SK-N-DZ (cell line): ENCODE measurements at regions not wholly inside any gene's neighbourhood (a gene's known extent, or its start where the extent isn't known, plus 50 kb on each side); places are given as distances from the start of the nearest gene placed in this dataset.

ENCODE experiments used
- DNase-seq: peaks from one replicate; pipeline ENCODE4 v3.0.0-alpha.2; 2015; ENCODE audit warnings: low spot score

DNA sequence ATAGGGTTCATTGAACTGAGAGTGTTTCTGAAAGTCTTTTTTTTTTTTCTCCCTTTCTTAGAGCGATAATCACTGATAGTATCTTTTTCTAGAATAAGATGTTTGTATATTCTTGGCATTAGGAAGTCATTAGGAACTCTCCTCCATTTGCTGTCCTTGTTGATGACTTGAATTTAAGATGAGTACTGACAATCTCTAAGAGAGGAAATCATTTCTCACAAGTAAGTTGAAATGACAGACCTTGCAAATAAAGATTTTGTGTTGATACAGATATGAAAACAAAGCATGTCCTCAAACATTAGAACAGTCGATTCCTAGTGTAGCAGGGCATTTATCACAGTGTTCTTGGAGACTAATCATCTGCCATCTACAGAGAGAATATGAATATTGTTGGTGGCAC is 458.4 kb upstream of the SYT1 start:
- DNase-seq, result peak; percentile 69

DNA sequence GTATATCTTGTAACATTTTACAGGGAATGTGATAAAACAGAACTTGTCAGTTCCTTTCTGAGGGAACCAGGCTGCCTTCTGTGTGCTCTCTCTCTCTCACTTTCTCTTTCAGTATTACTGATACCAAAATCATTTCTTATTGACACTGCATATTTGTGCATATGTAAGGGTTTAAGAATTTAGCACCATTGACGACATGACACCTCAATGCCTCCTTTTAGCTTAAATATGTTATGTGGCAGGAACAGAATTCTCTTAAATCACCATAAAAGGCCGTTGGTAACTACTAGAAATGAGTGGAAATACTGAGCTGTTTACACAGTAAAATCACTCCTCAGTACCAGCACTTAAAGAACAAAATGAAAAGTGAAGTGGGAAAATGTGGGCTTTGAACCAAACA is 457.7 kb upstream of the SYT1 start:
- DNase-seq, result no peak

DNA sequence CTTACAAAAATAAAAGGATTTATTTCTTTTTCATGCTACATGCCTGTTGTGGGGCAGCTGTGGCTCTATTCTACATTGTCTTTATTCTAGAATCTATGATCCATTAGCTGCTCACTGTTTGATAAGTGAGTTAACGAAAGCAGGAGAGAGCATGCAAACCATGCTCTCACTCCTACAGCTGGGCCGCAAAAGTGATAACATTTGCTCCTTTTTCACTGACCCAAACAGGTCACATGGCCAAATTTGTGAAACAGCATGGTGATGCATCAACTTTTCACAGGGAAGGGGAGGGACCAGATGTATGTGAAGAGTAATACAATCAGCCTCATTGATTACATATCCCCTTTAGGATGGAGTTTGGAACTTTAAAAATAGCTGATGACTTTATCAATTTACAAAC is 456.9 kb upstream of the SYT1 start:
- DNase-seq, result peak; percentile 22

DNA sequence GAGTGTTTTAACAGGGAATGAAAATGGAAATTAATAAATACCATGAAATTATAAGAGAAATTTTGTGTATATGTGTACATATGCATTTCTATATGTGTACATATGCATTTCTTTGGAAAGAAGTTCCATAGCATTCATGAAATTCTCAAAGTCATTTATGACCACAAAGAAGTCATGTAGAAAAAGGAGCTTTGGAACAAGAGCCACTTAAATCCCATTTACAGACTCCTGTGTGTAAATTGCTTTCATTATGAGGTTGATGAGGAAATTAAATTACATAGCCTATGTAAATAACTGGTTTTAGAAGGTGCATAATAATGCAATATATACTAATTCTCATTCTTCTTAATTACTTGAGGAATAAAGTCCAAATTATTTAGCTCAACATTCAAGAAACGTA is 450.5 kb upstream of the SYT1 start:
- DNase-seq, result no peak

DNA sequence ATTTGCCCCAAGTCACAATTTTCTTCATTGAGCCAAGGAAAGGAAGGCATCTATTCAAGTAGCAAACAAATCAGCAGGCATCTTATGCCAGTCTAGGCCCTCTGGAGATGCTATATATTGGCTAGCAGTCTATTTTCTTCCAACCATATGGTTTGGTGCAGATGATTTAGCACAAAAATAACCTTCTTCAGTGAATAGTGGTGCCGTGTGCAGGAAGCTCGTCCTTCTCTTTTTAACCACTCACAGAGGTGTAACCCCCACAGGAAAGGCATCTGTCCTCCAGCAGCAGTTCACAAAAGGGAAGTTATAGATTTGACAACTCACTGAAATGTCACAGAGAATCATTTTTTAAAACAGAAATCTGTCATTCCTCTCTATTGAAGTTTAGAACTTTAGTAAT is 445.7 kb upstream of the SYT1 start:
- DNase-seq, result no peak

DNA sequence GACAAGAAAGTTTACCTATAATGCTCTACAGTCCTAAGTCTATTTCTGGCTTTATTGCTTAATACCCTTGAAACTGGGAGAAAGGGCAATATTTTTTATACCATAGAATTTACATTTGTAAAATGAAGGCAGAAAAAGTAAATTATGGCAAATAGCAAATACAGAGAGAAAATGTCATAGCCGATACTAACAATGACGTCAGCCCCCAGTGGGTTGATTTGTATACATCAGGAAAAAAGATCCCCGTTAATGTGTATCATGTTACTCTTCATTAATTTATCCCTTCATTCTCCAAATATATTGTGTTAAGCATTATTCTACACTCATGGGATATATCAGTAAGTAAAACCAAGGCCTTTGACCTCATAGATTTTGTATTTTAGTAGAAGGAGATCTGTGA is 445.1 kb upstream of the SYT1 start:
- DNase-seq, result no peak

DNA sequence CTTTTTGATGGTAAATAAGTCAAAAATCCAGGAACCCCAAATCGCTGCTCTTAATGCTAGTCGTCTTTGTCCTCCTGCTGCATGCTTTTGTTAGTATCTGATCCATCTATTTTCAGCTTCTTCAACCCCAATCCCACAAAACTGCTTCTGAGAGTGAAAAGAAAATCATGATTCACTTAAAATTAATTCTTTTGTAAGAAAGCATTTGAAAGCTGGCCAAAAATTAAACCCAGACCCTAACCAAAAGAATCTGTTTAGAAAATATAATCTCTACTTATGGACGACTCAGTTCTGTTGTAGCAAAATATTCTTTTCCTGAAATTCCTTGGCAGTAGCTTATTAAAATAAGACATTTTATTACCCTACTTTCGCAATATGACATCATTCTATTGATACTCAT is 443.6 kb upstream of the SYT1 start:
- no peak for DNase-seq

DNA sequence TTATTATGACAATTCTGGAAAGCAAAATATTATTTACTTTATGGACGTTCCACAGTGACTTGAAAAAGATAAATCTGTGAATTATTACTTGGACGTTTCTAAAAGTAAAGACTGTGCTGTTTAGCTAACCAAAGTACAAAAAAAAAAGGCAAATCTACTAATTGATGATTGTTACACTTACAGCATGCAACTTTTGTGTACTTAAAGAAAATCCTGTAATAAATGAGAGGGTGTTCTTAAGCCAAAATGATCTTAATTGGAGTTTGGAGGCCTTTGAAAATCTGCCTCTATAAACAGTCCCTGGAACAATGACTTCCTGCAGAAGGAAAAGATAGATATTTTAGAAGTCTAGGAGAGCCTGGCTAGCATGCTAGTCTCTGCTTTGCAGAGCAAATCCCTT is 434.0 kb upstream of the SYT1 start:
- no peak for DNase-seq

DNA sequence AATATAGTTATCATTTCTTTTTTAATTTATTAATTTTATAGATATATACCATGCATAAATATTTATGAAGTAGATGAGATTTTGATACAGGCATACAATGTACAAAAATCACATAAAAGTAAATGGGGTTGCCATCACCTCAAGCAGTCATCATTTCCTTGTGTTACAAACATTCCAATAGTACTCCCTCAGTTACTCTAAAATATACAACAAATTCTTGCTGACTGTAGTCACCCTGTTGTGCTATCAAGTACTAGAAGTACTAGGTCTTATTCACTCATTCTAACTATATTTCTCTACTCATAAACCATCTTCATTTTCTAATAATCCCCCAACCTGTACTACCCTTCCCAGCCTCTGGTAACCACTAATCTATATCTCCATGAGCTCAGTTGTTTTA is 432.6 kb upstream of the SYT1 start:
- DNase-seq, result no peak

DNA sequence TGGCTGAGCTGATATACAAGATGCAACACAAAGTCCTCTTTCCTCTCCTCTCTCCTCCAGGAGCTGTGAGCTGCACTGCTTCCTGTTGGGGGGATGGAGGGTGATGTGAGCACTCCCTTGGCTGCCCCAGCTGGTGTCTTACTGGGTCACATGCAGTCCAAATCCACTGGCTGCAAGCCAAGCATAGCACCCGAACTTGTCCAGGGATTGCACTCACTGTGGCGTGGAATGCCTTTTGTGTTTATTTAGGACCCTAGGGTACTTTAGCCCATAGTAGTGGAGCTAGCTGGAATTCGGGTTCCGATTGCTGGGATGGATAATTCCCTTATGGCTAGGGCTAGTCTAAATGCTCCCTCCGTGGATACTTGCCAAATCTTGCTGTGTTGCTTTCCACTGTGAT is 424.9 kb upstream of the SYT1 start:
- no peak for DNase-seq

DNA sequence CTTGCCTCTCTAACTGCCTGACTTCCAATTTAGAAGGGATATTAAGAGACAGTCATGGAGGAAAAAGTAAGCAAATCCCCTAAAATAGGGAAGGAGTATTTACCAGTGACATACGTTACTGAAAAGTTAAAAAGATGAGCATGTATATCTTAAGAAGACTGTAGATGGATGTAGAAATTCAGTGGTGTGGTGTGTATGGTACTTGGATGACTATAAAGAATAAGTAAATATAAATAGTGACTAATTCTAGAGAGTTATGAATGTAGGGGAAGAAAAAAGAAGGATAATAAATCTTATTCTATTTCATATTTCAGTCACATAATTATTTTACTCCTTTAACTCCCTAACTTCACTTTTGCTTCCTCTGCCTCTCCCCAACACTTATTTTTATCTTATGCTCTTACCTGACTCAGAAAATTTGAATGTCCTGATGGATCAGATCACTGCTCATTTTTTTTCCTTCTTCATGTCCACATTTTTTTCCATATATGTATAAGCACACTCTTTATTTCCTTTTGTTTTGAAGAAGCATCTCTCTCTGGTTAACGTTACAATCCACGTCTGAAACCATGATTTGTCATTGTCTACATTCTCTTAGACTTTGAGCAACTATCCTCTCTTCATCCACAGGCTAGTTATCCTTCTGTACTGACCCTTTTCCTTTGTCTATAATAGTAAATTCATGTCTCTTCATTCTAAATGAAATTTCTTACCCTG is 422.7 kb upstream of the SYT1 start:
- DNase-seq, result no peak

DNA sequence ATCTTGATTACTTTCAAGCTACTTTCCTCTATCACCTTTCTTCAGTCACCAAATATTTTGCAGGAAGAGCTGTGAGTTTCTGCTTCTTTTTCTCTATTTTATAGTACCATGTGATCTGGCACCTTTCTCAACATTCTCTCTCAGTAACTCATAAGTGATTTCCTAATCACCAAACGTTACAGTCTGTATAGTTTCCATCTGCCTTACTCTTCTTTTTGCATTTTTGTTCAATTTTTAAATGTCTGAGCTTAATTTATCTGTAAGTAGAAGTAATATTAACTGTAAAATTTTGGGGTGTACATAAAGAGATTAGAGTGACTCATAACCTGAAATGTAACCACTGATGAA is 422.1 kb upstream of the SYT1 start:
- no peak for DNase-seq

DNA sequence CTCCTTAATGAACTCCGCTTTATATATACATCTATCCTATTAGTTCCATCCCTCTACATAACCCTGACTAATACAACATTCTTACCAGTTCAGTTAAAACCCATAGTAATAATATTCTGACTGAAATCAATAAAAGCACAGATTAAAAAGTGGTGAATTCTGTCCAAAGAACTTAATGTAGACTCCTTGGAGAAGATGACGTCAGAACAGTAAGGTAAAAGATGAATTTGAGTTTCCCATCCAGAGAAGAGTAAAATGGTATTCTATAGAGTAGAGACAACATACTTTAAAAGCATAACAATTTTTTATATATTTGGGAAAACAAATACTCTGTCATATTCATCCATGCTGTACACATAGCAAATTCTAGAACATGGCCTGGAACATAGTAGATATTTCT is 418.0 kb upstream of the SYT1 start:
- DNase-seq, result no peak

DNA sequence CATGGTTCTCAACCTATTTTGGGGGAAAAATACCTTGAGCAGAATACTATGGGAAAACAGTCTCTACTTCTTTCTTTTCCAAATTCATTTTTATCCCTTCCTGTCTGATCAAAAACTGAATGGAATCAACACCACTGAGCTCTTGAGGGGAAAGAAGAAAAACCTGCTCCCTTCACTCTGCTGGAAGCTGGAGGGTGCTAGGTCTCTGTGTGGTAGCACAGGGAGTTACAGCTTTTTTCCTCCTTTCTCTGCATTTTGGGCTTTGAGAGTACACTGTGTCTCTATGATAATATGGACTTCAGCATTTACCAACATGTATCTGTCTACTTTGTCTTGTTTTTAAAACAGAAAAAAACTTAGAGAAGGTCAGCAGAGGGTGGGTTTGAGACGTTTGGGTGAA is 417.2 kb upstream of the SYT1 start:
- DNase-seq, result no peak

DNA sequence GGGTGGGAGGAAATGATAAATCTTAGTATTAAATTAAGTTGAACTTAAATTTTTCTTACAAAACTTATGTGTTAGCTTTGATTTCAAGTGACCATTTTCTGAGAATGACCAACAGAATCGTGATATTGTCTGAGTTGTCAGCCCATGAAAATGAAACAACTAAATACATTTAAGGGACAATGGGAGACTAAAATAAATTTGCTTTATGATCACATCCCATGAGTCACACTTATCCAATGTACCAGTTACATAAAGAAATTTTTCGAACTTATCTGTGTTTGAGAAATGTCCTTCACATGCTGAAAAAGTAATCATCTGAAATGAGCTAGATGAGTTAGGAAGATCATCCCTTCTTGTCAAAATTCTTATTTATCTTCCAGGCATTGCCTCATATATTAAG is 415.9 kb upstream of the SYT1 start:
- DNase-seq, result no peak

DNA sequence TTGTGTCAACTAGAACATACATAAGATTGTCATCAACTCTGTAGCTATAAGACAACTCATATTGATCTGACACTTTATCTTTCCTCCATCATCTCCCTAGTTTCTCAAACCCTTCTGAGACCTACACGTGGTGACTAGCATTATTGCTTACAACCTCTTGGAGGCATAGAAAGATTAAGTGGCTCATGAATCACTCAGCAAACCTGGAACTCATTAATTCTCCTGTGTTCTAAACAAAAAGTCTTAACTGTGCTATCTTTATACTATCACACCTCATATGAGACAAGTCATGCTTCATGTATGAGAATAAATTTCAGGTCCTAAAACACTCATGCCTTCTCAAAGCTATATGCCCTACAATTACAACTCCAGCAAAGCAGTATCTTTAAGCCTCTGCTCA is 408.6 kb upstream of the SYT1 start:
- no peak for DNase-seq

DNA sequence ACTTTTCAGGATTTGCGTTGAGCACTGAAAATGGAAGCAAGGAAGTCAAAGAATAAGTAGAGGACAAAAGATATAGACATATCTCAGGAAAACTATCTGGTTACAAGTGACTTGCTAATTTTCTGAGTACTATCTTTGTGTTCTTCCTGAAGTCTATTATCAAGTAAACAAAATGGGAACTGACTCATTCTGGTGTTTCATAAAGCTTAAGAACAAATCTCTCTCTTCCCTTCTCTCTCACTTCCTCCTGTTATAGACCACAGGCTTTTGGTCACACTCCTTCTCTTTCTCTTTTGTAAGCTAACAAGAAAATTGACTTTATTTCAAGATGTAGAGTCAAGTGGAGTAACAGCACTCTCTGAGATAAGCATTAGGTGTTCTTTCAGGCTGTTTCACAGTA is 406.6 kb upstream of the SYT1 start:
- no peak for DNase-seq

DNA sequence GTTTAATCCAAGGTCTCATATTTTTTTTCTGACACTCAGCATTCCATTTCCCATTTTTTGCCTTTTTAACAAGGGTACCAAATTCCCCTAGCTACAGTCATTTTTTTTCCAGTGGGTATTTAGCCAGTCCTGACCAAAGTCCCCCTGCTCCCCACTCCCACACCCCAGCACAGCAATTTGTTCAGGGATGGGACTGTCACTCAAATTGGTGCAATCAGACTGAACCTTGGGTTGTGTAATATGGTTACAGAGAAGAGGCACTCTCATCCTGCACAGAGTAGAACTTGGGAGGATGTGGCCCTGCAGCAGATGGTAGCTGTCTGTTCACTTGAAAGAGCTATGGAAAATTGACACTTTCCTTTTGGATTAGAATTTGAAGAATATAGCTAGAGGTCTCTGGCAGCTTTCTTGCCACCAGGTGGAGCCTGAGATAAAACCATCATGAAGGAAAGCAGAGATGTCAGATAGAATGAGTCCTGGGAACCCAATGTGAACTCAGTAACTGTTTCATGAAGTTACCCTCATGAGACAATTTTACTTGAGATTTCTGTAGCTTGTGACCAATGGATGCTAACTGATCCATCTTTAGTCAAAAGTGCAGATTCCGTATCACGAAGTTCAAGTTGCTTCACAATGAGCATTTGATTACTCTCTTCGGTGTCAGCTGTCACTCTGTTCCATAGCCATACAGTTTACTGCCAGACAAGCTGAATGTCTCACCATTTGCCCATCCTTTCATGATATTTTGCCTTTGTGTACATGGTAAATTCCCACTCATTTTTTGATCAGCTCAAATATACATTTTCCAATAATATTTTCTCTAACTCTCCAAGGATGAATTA is 394.0 kb upstream of the SYT1 start:
- DNase-seq, result peak; percentile 84

DNA sequence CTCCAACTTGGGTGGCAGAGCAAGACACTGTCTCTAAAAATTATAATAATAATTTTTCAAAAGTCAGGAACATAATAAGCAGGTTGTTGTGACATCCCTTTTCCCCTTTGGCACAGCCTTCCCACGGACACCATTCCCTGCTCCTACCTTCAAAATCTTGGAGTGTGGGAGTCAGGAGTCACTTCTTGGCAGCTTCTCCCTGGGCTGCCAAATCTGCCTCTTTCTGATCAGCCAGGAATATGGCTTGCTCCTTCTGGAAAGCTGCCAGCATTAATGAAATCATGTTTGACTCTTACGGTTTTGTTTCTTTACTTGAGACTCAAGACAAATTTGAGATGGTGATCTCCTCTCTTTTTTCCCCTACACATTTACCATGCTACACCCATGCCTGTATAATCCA is 391.4 kb upstream of the SYT1 start:
- no peak for DNase-seq

DNA sequence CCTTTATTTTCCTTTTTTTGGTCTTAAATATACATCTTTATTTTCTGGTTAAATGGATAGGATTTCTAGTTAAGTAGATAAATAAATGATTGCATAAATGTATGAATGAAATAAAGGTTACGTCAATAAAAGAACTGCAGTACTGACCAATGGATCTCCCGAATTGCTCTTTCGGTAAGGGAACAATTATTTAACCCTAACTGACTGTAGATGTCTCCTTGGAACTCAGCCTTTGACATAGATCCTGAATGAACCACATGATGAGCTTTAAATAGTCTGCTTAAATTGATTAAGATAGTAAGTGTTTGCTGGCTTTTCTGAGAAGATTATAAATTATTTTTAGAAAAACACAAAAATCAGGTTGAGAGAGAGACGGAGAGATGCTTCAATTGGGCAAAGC is 391.0 kb upstream of the SYT1 start:
- no peak for DNase-seq

DNA sequence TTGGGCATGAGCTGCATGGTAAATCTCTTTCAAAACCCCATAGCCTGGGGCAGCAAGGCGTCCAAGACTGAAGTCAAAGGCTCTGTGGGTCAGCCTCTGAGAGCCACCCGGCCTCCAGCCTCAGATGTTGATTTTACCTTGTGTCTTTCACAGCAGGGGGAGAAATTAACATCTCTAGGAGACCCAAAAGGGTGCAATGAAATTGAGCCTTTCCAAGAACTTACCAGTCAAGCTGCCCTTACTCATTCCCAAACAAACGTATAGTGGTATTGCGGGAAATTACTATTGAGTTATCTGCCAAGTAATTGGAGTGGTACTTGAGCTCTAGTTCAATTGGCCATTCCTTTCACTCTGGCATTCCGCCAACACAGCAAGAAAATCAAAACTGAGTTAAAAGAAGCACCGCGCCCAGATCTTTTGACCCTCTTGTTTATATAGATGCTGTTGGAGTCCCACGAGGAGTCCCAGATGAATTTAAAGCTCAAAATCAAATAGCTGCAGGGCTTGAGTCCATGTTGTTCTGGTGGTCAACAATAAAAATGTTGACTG is 380.7 kb upstream of the SYT1 start:
- no peak for DNase-seq

DNA sequence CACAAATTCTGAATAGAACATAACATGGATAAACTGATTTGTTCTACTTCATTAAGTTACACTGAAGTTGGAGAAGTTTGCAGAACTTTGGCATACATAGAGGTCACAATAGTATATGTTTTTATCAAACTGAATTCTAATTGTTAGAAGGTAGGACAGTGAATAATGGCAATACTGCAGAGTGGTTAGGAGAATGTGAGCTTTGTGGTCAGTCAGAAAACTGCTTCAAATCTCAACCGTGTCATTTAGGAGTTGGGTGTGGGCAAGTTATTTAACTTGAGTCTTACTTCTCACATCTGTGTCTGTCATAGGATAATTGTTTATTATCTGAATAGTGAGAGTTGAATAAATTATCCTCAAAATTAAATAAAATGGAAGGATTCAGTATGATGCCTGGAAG is 374.6 kb upstream of the SYT1 start:
- DNase-seq, result no peak

DNA sequence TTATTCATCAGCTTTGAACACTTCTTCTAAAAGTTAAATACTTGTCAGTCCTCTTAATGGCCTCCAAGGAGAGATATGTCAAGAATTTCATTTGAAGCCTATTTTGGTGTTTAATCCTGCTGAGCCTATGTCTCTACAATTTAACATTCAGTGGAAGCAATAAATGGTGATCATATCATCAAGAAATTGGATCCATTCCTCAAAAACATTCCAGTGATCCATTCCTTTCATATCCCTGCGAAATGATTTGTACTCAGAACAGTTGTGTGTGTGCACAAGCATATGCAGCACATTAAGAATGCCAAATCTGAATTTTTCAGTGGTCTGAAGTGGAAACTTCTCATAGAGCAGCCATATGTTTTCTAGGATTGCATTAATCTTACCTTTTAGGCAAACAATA is 373.7 kb upstream of the SYT1 start:
- no peak for DNase-seq
